H9 (cell line): ENCODE measurements at regions not wholly inside any gene's neighbourhood (a gene's known extent, or its start where the extent isn't known, plus 50 kb on each side); places are given as distances from the start of the nearest gene placed in this dataset.

Experiments
- DNase-seq: peaks from one replicate; pipeline ENCODE4 v3.0.0-alpha.2; 2017
- H2AFZ ChIP-seq: one replicate; pipeline ENCODE4 v1.6.1; 2013; ENCODE audit warnings: mild to moderate bottlenecking, low read length, control low read depth, moderate library complexity
- H2AK5ac ChIP-seq: 2 replicates; pipeline ENCODE4 v1.6.1; 2013; ENCODE audit warnings: low read length, control low read depth, mixed read lengths; ENCODE audit not compliant: insufficient read length
- H2BK120ac ChIP-seq: one replicate; pipeline ENCODE4 v1.6.1; 2013; ENCODE audit warnings: low read depth, mild to moderate bottlenecking, low read length, control low read depth, inconsistent platforms; ENCODE audit not compliant: poor library complexity, severe bottlenecking
- H2BK12ac ChIP-seq: 2 replicates; pipeline ENCODE4 v1.6.1; 2013; ENCODE audit warnings: low read length, control low read depth, mixed read lengths, low read depth; ENCODE audit not compliant: insufficient read length
- H2BK15ac ChIP-seq: 2 replicates; pipeline ENCODE4 v1.6.1; 2013; ENCODE audit warnings: low read depth, low read length, control low read depth
- H2BK20ac ChIP-seq: one replicate; pipeline ENCODE4 v1.6.1; 2013; ENCODE audit warnings: low read depth, mild to moderate bottlenecking, low read length, control low read depth, inconsistent platforms; ENCODE audit not compliant: poor library complexity, severe bottlenecking
- H2BK5ac ChIP-seq: 2 replicates; pipeline ENCODE4 v1.6.1; 2013; ENCODE audit warnings: low read length, control low read depth, mixed read lengths; ENCODE audit not compliant: insufficient read length
- H3K14ac ChIP-seq: 2 replicates; pipeline ENCODE4 v1.6.1; 2013; ENCODE audit warnings: low read length, control low read depth; ENCODE audit not compliant: insufficient read depth
- H3K18ac ChIP-seq: 2 replicates; pipeline ENCODE4 v1.6.1; 2013; ENCODE audit warnings: low read depth, mild to moderate bottlenecking, mixed read lengths, low read length, control low read depth; ENCODE audit not compliant: insufficient read length
- H3K23ac ChIP-seq: 2 replicates; pipeline ENCODE4 v1.6.1; 2013; ENCODE audit warnings: low read length, control low read depth, mixed read lengths, low read depth; ENCODE audit not compliant: insufficient read length
- H3K23me2 ChIP-seq: 2 replicates; pipeline ENCODE4 v1.6.1; 2013; ENCODE audit warnings: low read depth, mild to moderate bottlenecking, mixed read lengths, low read length, control low read depth; ENCODE audit not compliant: insufficient read length, poor library complexity, severe bottlenecking
- H3K27ac ChIP-seq: 2 replicates; pipeline ENCODE4 v1.5.1; 2013; ENCODE audit warnings: low read length, control low read depth, mixed read lengths, low read depth; ENCODE audit not compliant: insufficient read length
- H3K27me3 ChIP-seq: 2 replicates; pipeline ENCODE4 v1.6.1; 2013; ENCODE audit warnings: low read length, control low read depth, inconsistent platforms; ENCODE audit not compliant: insufficient read depth
- H3K4ac ChIP-seq: 2 replicates; pipeline ENCODE4 v1.6.1; 2013; ENCODE audit warnings: low read depth, mild to moderate bottlenecking, control low read depth, inconsistent platforms, low read length, moderate library complexity
- H3K4me1 ChIP-seq: 2 replicates; pipeline ENCODE4 v1.6.1; 2013; ENCODE audit warnings: low read length, control low read depth, inconsistent platforms; ENCODE audit not compliant: insufficient read depth
- H3K4me2 ChIP-seq: 2 replicates; pipeline ENCODE4 v1.6.1; 2013; ENCODE audit warnings: low read length, control low read depth, mixed read lengths; ENCODE audit not compliant: insufficient read length, insufficient read depth
- H3K56ac ChIP-seq: 2 replicates; pipeline ENCODE4 v1.6.1; 2013; ENCODE audit warnings: low read depth, mild to moderate bottlenecking, mixed read lengths, low read length, control low read depth; ENCODE audit not compliant: insufficient read length
- H3K79me1 ChIP-seq: 2 replicates; pipeline ENCODE4 v1.6.1; 2013; ENCODE audit warnings: low read depth, mild to moderate bottlenecking, moderate library complexity, low read length, control low read depth, inconsistent platforms; ENCODE audit not compliant: insufficient read depth, poor library complexity, severe bottlenecking
- H3K79me2 ChIP-seq: 2 replicates; pipeline ENCODE4 v1.6.1; 2013; ENCODE audit warnings: low read length, control low read depth, inconsistent platforms; ENCODE audit not compliant: insufficient read depth
- H3K9ac ChIP-seq: 2 replicates; pipeline ENCODE4 v1.6.1; 2013; ENCODE audit warnings: low read length, control low read depth, mixed read lengths; ENCODE audit not compliant: insufficient read length; ENCODE audit errors: extremely low read depth
- H3K9me3 ChIP-seq: one replicate; pipeline ENCODE4 v1.6.1; 2013; ENCODE audit warnings: low read depth, low read length, inconsistent platforms; ENCODE audit not compliant: control insufficient read depth
- H3T11ph ChIP-seq: one replicate; pipeline ENCODE4 v1.6.1; 2013; ENCODE audit warnings: mild to moderate bottlenecking, low read length, control low read depth, inconsistent platforms
- H4K20me1 ChIP-seq: one replicate; pipeline ENCODE4 v1.6.1; 2013; ENCODE audit not compliant: control insufficient read depth, insufficient read length, insufficient read depth
- H4K5ac ChIP-seq: 2 replicates; pipeline ENCODE4 v1.6.1; 2013; ENCODE audit warnings: low read depth, mild to moderate bottlenecking, mixed read lengths, low read length, control low read depth; ENCODE audit not compliant: insufficient read length
- H4K8ac ChIP-seq: replicated peaks from 2 replicates; pipeline ENCODE4 v1.6.1; 2013; ENCODE audit warnings: low read length, control low read depth, mixed read lengths, low read depth; ENCODE audit not compliant: insufficient read length
- H4K91ac ChIP-seq: 2 replicates; pipeline ENCODE4 v1.6.1; 2013; ENCODE audit warnings: low read depth, mild to moderate bottlenecking, moderate library complexity, mixed read lengths, low read length, control low read depth; ENCODE audit not compliant: insufficient read length
- H3K27ac Mint-ChIP-seq, 3 experiments: 2 replicates in 2 of 3; 3 replicates in 1 of 3; pipeline ENCODE4 v1.8.0; 2020 to 2021; ENCODE audit warnings: mixed read lengths in 3 of 3, mild to moderate bottlenecking in 1 of 3, moderate library complexity in 1 of 3
- H3K27me3 Mint-ChIP-seq: 2 replicates; pipeline ENCODE4 v1.8.0; 2021; ENCODE audit warnings: low read depth, mild to moderate bottlenecking, moderate library complexity, mixed read lengths
- H3K36me3 Mint-ChIP-seq, 3 experiments: 2 replicates in 2 of 3; 3 replicates in 1 of 3; pipeline ENCODE4 v1.8.0; 2020 to 2021; ENCODE audit warnings: low read depth in 3 of 3, mixed read lengths in 3 of 3; ENCODE audit not compliant: insufficient read depth in 1 of 3
- H3K4me1 Mint-ChIP-seq, 2 experiments: 2 replicates each; pipeline ENCODE4 v1.8.0; 2020; ENCODE audit warnings: mixed read lengths in 2 of 2
- H3K4me3 Mint-ChIP-seq, 2 experiments: 2 replicates in 1 of 2; 3 replicates in 1 of 2; pipeline ENCODE4 v1.8.0; 2020 to 2021; ENCODE audit warnings: mild to moderate bottlenecking in 2 of 2, mixed read lengths in 2 of 2, moderate library complexity in 1 of 2
- H3K9me3 Mint-ChIP-seq, 2 experiments: 2 replicates in 1 of 2; 3 replicates in 1 of 2; pipeline ENCODE4 v1.8.0; 2020; ENCODE audit warnings: mild to moderate bottlenecking in 2 of 2, mixed read lengths in 2 of 2, moderate library complexity in 1 of 2
- WGBS: extraction: QIAGEN DNeasy Blood & Tissue Kit; methylation state at CpG from one replicate; pipeline ENCODE4 v1.1.7; 2013; ENCODE audit warnings: missing lambda C conversion rate, low lambda C conversion rate, mixed read lengths; ENCODE audit not compliant: insufficient read length; ENCODE audit errors: extremely low coverage; 5-methylcytosine and 5-hydroxymethylcytosine counted together
- TF ChIP-seq, protein P1 (sequence below): fragments of 200-600 bp; sonication (generic); conservative IDR thresholded peaks from 3 replicates; pipeline ENCODE4 v1.8.0; 2021; ENCODE audit warnings: antibody characterized with exemption, mild to moderate bottlenecking

DNA sequence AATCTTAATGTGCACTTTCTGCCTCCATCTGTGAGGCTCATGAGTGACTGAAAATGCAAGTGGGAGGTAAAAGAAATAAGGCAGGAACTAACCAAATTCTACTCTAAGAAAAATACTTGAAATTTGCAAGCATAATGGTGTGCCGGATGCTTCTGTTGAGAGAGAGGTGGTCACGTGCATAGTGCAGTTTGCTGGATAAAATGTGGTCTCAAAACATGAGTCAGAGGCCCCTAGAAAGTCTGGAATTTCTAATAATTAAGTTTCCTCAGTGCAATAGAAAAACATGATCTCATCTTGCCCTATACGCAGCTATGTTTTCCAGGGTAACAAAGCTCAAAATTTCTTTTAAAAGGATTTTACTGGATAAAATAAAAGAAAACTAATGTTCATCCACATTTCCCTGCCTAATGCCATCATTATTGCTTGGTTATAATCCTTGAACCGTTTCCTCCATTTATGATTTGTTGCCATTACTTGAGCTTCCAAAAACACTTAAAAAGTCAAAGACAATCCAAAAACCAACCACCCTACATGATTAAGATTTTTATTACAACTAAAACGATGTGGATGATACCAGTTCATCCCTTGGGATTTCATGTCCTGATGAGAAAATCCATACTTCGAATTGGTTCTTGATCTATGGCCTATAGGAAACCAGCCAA is 351.7 kb upstream of the ARID1B start:
- no peak overlapping the region for H2BK20ac ChIP-seq
- no peaks in the 10 kb centered on the region for H3K4me1 ChIP-seq
- Mint-ChIP-seq H3K27ac (no peak overlapping the region), H3K4me1 (no peaks in the 10 kb centered on the region), H3K4me3 (no peak overlapping the region), H3K27me3 (peaks cover 2% of the 10 kb centered on the region), H3K9me3 (peaks cover 16 to 25% of the 10 kb centered on the region in 2 experiments), H3K36me3 (peaks cover 11 to 17% (median 14%) of the 10 kb centered on the region in 3 experiments)
- no peak overlapping the region for H3K4me2 ChIP-seq
- H3K4ac ChIP-seq, result no peak overlapping the region
- H3K18ac ChIP-seq, result no peak overlapping the region
- H2BK15ac ChIP-seq, result no peak overlapping the region
- H3K27ac ChIP-seq, result no peak overlapping the region
- no peak overlapping the region for H3K9ac ChIP-seq
- H3K56ac ChIP-seq, result no peak overlapping the region
- DNase-seq, result no peak
- H2AFZ ChIP-seq, result no peak overlapping the region
- no peak overlapping the region for H4K5ac ChIP-seq
- no peak overlapping the region for H2AK5ac ChIP-seq
- no peak overlapping the region for H2BK12ac ChIP-seq
- H3K27me3 ChIP-seq, result no peaks in the 10 kb centered on the region
- H4K91ac ChIP-seq, result no peak overlapping the region
- TF ChIP-seq, protein P1, sequence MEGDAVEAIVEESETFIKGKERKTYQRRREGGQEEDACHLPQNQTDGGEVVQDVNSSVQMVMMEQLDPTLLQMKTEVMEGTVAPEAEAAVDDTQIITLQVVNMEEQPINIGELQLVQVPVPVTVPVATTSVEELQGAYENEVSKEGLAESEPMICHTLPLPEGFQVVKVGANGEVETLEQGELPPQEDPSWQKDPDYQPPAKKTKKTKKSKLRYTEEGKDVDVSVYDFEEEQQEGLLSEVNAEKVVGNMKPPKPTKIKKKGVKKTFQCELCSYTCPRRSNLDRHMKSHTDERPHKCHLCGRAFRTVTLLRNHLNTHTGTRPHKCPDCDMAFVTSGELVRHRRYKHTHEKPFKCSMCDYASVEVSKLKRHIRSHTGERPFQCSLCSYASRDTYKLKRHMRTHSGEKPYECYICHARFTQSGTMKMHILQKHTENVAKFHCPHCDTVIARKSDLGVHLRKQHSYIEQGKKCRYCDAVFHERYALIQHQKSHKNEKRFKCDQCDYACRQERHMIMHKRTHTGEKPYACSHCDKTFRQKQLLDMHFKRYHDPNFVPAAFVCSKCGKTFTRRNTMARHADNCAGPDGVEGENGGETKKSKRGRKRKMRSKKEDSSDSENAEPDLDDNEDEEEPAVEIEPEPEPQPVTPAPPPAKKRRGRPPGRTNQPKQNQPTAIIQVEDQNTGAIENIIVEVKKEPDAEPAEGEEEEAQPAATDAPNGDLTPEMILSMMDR, result no peak
- H3T11ph ChIP-seq, result no peak overlapping the region
- H2BK5ac ChIP-seq, result no peak overlapping the region
- no peak overlapping the region for H3K14ac ChIP-seq
- no peaks in the 10 kb centered on the region for H3K79me1 ChIP-seq
- no peak overlapping the region for H4K8ac ChIP-seq
- H2BK120ac ChIP-seq, result no peak overlapping the region
- no peaks in the 10 kb centered on the region for H3K23me2 ChIP-seq
- WGBS, result no CpG with 5 or more reads among the region's 6 CpGs
- no peaks in the 10 kb centered on the region for H3K9me3 ChIP-seq
- H4K20me1 ChIP-seq, result no peaks in the 10 kb centered on the region
- H3K79me2 ChIP-seq, result no peaks in the 10 kb centered on the region
- H3K23ac ChIP-seq, result no peak overlapping the region
